ENCODE measurements at regions not wholly inside any gene's neighbourhood (a gene's known extent, or its start where the extent isn't known, plus 50 kb on each side); places are given as distances from the start of the nearest gene placed in this dataset.
"Not testable (repeated sequence)": the region's sequence is repeated elsewhere in the genome, so short reads cannot be mapped to it uniquely, and the experiment has no call there.

GRCh38 chr3:124646186-124646585 lies 84.1 kb upstream of the UMPS start:
- not testable (repeated sequence) for H3K27ac ChIP-seq (ENCODE audit: low read length); H3K9me3 ChIP-seq (ENCODE audit: low read length); H3K36me3 ChIP-seq (ENCODE audit: insufficient read depth, low read length); H3K27me3 ChIP-seq (ENCODE audit: low read length); H2AFZ ChIP-seq (ENCODE audit: low read length); H3K4me2 ChIP-seq (ENCODE audit: low read depth, low read length, poor library complexity, severe bottlenecking); H3K9ac ChIP-seq (ENCODE audit: low read length); H3K4me3 ChIP-seq (ENCODE audit: low read length); H3K4me1 ChIP-seq (ENCODE audit: low read length); DNase-seq; H3K9me2 ChIP-seq (replicated peaks; ENCODE audit: insufficient read depth, low read length); H4K20me1 ChIP-seq (ENCODE audit: insufficient read depth, low read depth, low read length); H3K79me2 ChIP-seq (ENCODE audit: low read length)

DNA sequence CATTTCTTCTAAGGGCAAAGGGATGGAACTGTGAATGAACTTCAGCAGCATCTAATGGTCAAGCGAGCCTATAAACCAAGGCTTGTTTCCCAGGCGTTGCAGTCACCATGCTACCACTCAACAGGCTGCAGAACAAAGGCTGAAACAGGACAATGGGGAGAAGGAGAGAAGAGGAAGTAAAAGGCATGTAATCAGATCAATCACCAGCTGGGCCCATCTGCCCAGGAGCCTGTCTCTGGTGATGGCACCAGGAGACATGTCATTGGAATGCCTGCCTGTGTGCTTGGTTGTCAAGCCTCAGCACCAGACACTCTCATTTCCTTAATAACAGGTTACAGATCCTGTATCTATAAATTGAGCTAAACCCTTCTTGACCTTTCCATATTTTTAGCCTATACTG lies 81.7 kb upstream of the UMPS start:
- Histone ChIP-seq H3K9me2 (replicated peaks; ENCODE audit: insufficient read depth, low read length) (no peaks in the 10 kb centered on the region), H3K4me2 (ENCODE audit: low read depth, low read length, poor library complexity, severe bottlenecking) (no peak overlapping the region), H3K79me2 (ENCODE audit: low read length) (no peaks in the 10 kb centered on the region), H3K9me3 (ENCODE audit: low read length) (no peaks in the 10 kb centered on the region), H2AFZ (ENCODE audit: low read length) (no peak overlapping the region), H3K4me3 (ENCODE audit: low read length) (no peak overlapping the region), H3K9ac (ENCODE audit: low read length) (no peak overlapping the region), H3K27ac (ENCODE audit: low read length) (no peak overlapping the region), H4K20me1 (ENCODE audit: insufficient read depth, low read depth, low read length) (no peaks in the 10 kb centered on the region), H3K4me1 (ENCODE audit: low read length) (no peaks in the 10 kb centered on the region), H3K27me3 (ENCODE audit: low read length) (no peaks in the 10 kb centered on the region), H3K36me3 (ENCODE audit: insufficient read depth, low read length) (no peaks in the 10 kb centered on the region)
- DNase-seq: no peak

- H3K4me2 ChIP-seq (ENCODE audit: low read depth, low read length, poor library complexity, severe bottlenecking): no peak overlapping the region
- H4K20me1 ChIP-seq (ENCODE audit: insufficient read depth, low read depth, low read length): no peaks in the 10 kb centered on the region
Measured at GRCh38 chr3:124650798-124651197, 79.5 kb upstream of the UMPS start.

GRCh38 chr3:124651416-124651815 lies 78.8 kb upstream of the UMPS start:
- not testable (repeated sequence) for H3K79me2 ChIP-seq (ENCODE audit: low read length); DNase-seq; H3K9me2 ChIP-seq (replicated peaks; ENCODE audit: insufficient read depth, low read length); H3K4me3 ChIP-seq (ENCODE audit: low read length); H3K27me3 ChIP-seq (ENCODE audit: low read length); H3K4me2 ChIP-seq (ENCODE audit: low read depth, low read length, poor library complexity, severe bottlenecking); H4K20me1 ChIP-seq (ENCODE audit: insufficient read depth, low read depth, low read length); H3K4me1 ChIP-seq (ENCODE audit: low read length); H3K9ac ChIP-seq (ENCODE audit: low read length); H3K27ac ChIP-seq (ENCODE audit: low read length); H3K36me3 ChIP-seq (ENCODE audit: insufficient read depth, low read length); H3K9me3 ChIP-seq (ENCODE audit: low read length); H2AFZ ChIP-seq (ENCODE audit: low read length)

More at GRCh38 chr3:124650798-124651197, 79.5 kb upstream of the UMPS start:
- no peak overlapping the region for H3K9ac ChIP-seq (ENCODE audit: low read length)
- no peaks in the 10 kb centered on the region for H3K9me3 ChIP-seq (ENCODE audit: low read length)
- H3K79me2 ChIP-seq (ENCODE audit: low read length): no peaks in the 10 kb centered on the region
- H3K27ac ChIP-seq (ENCODE audit: low read length): no peak overlapping the region
- no peak overlapping the region for H2AFZ ChIP-seq (ENCODE audit: low read length)
- H3K27me3 ChIP-seq (ENCODE audit: low read length): no peaks in the 10 kb centered on the region
- H3K4me3 ChIP-seq (ENCODE audit: low read length): no peak overlapping the region
- no peak for DNase-seq
- H3K4me1 ChIP-seq (ENCODE audit: low read length): no peaks in the 10 kb centered on the region
- H3K36me3 ChIP-seq (ENCODE audit: insufficient read depth, low read length): no peaks in the 10 kb centered on the region
- H3K9me2 ChIP-seq (replicated peaks; ENCODE audit: insufficient read depth, low read length): no peaks in the 10 kb centered on the region

DNA sequence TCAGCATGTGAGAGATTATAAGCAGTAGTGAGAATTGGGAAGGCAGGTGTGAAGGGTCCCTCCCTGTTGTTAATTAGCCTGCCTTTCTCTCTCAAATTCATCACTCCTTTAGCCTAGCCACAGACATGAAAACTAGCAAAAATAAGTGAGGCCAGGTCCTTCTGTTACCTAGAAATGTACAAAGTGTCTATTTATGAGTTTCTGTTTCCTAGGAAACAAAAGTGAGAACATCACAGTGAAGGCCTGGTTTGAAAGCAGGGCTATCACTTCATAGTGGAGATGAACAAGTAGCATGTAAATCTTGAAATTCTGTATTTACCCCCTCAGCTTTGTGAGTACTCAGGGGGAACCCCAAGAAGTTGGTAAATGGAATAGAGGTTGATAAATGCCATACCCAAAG lies 78.2 kb upstream of the UMPS start:
- H3K4me2 ChIP-seq (ENCODE audit: low read depth, low read length, poor library complexity, severe bottlenecking): no peak overlapping the region
- H3K4me1 ChIP-seq (ENCODE audit: low read length): no peaks in the 10 kb centered on the region
- no peak overlapping the region for H3K4me3 ChIP-seq (ENCODE audit: low read length)
- no peaks in the 10 kb centered on the region for H3K27me3 ChIP-seq (ENCODE audit: low read length)
- no peak overlapping the region for H3K27ac ChIP-seq (ENCODE audit: low read length)
- H3K9ac ChIP-seq (ENCODE audit: low read length): no peak overlapping the region
- no peak overlapping the region for H2AFZ ChIP-seq (ENCODE audit: low read length)
- no peaks in the 10 kb centered on the region for H3K9me3 ChIP-seq (ENCODE audit: low read length)
- no peaks in the 10 kb centered on the region for H3K36me3 ChIP-seq (ENCODE audit: insufficient read depth, low read length)
- DNase-seq: no peak
- H3K9me2 ChIP-seq (replicated peaks; ENCODE audit: insufficient read depth, low read length): no peaks in the 10 kb centered on the region
- no peaks in the 10 kb centered on the region for H3K79me2 ChIP-seq (ENCODE audit: low read length)
- H4K20me1 ChIP-seq (ENCODE audit: insufficient read depth, low read depth, low read length): no peaks in the 10 kb centered on the region

DNA sequence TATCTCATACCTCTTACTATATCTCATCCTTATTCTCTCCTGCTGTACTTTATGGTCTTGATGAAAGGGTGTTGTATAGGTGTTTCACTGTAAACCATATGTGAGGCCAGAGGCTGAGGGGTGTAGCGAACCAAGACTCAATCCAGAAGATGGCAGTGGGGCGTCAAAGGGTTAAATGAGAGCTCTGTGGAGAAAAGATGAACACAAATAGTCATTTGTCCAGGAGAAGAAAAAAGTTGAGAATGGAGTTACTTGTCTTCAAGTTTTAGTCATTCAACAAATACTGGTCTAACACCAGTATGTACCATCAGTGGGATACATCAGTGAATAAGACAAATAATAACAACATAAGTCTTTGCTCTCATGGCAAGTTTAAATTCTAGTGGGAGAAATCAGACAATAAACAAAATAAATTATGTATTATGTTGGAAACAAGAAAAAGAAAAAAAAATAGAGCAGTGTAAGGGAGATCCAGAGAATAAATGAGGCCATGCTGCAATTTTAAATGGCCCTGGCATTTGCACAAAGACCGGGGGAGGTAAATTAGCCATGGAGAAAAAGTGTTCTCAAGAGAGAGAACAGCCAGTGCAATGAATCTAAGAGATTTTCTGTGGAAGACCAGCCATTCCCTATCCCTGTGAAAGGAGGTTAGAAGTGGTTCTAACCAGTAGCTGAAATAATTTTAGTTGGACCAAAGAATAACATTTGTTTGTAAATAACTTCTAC lies 77.0 kb upstream of the UMPS start:
- Histone ChIP-seq H3K27ac (ENCODE audit: low read length) (no peak overlapping the region), H3K4me3 (ENCODE audit: low read length) (no peak overlapping the region), H3K27me3 (ENCODE audit: low read length) (no peaks in the 10 kb centered on the region), H3K9ac (ENCODE audit: low read length) (no peak overlapping the region), H3K4me2 (ENCODE audit: low read depth, low read length, poor library complexity, severe bottlenecking) (no peak overlapping the region), H3K9me2 (replicated peaks; ENCODE audit: insufficient read depth, low read length) (no peaks in the 10 kb centered on the region), H4K20me1 (ENCODE audit: insufficient read depth, low read depth, low read length) (no peaks in the 10 kb centered on the region), H2AFZ (ENCODE audit: low read length) (no peak overlapping the region), H3K9me3 (ENCODE audit: low read length) (no peaks in the 10 kb centered on the region), H3K4me1 (ENCODE audit: low read length) (no peaks in the 10 kb centered on the region), H3K79me2 (ENCODE audit: low read length) (no peaks in the 10 kb centered on the region), H3K36me3 (ENCODE audit: insufficient read depth, low read length) (no peaks in the 10 kb centered on the region)
- no peak for DNase-seq

DNA sequence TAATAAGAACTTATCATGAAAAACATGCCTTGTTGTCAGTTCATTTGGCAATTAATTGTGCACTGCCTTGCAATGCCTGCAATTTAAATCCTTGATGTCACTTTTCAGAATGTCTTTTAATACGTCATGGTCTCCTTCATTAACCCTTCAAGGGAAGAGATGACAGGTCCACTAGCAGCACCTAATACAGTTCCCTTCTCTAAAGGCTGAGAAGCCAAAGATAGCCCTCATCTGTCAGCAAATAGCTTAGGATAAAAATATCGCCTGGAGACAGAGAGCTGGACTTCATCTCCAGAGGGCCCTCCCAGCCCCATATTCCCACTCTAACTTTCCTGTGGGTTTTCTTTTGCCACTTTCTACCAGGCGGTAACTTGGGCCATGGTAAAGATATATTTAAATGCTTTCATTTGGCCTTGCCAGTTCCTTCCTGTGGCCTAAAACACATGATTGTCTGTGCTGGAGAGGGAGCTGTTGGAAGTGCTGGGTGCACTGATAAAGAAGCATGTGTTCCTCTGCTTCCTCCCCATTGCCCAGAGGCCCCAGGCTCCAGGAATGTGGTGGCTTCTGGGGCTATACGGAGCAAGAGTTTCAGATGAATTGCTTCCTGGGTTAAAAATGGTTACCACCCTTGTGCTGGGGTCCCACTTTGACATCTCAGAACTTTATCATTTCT lies 76.3 kb upstream of the UMPS start:
- no peak overlapping the region for H3K9ac ChIP-seq (ENCODE audit: low read length)
- no peaks in the 10 kb centered on the region for H4K20me1 ChIP-seq (ENCODE audit: insufficient read depth, low read depth, low read length)
- no peak overlapping the region for H3K4me2 ChIP-seq (ENCODE audit: low read depth, low read length, poor library complexity, severe bottlenecking)
- no peaks in the 10 kb centered on the region for H3K9me2 ChIP-seq (replicated peaks; ENCODE audit: insufficient read depth, low read length)
- H2AFZ ChIP-seq (ENCODE audit: low read length): no peak overlapping the region
- H3K27ac ChIP-seq (ENCODE audit: low read length): no peak overlapping the region
- DNase-seq: no peak
- no peaks in the 10 kb centered on the region for H3K79me2 ChIP-seq (ENCODE audit: low read length)
- H3K4me3 ChIP-seq (ENCODE audit: low read length): no peak overlapping the region
- H3K9me3 ChIP-seq (ENCODE audit: low read length): no peaks in the 10 kb centered on the region
- no peaks in the 10 kb centered on the region for H3K36me3 ChIP-seq (ENCODE audit: insufficient read depth, low read length)
- H3K27me3 ChIP-seq (ENCODE audit: low read length): no peaks in the 10 kb centered on the region
- H3K4me1 ChIP-seq (ENCODE audit: low read length): no peaks in the 10 kb centered on the region

- Histone ChIP-seq H3K9ac (ENCODE audit: low read length) (no peak overlapping the region), H4K20me1 (ENCODE audit: insufficient read depth, low read depth, low read length) (no peaks in the 10 kb centered on the region), H3K27me3 (ENCODE audit: low read length) (no peaks in the 10 kb centered on the region), H3K36me3 (ENCODE audit: insufficient read depth, low read length) (no peaks in the 10 kb centered on the region), H2AFZ (ENCODE audit: low read length) (no peak overlapping the region), H3K4me3 (ENCODE audit: low read length) (no peak overlapping the region), H3K9me2 (replicated peaks; ENCODE audit: insufficient read depth, low read length) (no peaks in the 10 kb centered on the region), H3K27ac (ENCODE audit: low read length) (no peak overlapping the region), H3K4me1 (ENCODE audit: low read length) (no peaks in the 10 kb centered on the region), H3K4me2 (ENCODE audit: low read depth, low read length, poor library complexity, severe bottlenecking) (no peak overlapping the region), H3K79me2 (ENCODE audit: low read length) (no peaks in the 10 kb centered on the region), H3K9me3 (ENCODE audit: low read length) (no peaks in the 10 kb centered on the region)
- no peak for DNase-seq
Measured at GRCh38 chr3:124654470-124654845, 75.8 kb upstream of the UMPS start.

Measured in Karpas-422 (cell line).